Stimulated activated CD4-positive, alpha-beta T cell treated with anti-CD3 and anti-CD28 coated beads, Interleukin-15, amount 100 ng/mL, for 24 hours (primary cell): ENCODE measurements at regions not wholly inside any gene's neighbourhood (a gene's known extent, or its start where the extent isn't known, plus 50 kb on each side); places are given as distances from the start of the nearest gene placed in this dataset.

Source experiments
- DNase-seq: peaks from one replicate; pipeline ENCODE4 v3.0.0-alpha.2; 2020

GRCh38 chr13:39859898-39860297 lies 204.4 kb downstream of the COG6 start:
- DNase-seq: no peak

DNA sequence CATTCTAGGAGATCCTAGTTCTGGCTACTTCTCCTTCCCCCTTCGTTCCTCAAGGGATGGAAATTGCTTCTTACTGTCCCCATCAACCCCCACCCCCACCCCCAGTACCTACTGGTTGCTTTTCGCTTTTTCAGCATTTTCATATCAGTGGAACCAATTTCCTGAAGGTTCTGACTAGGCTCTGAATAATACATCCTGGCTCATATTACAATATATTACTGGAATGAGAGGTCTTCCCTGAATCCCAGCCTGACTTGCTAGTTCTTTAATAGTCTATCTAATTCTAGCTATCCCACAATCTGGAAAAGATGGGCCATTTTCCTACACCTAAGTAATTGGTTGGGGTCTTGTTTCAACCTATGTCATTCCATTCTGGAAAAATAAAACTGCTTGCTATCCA lies 207.4 kb downstream of the COG6 start:
- DNase-seq: no peak

DNA sequence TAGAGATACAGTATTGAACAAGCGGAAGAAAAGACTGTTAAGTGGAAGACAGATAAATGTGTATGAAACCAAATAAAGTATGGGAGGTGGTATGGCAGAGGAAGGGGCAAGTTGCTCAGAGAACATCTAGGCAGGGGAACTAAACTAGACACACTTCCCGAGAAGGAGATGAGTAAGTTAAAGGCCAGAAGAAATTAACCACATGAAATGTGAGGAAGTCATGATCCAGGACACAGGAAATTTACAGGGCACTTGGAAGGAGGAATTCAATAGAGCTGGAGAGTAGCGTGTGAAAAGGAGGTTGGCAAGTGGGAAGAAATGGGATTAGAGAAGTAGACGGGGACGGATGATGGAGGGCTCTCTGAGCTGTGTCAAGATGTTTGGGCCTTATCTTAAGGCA lies 208.8 kb downstream of the COG6 start:
- DNase-seq: no peak

GRCh38 chr13:39866722-39867121 lies 211.3 kb downstream of the COG6 start:
- no peak for DNase-seq

DNA sequence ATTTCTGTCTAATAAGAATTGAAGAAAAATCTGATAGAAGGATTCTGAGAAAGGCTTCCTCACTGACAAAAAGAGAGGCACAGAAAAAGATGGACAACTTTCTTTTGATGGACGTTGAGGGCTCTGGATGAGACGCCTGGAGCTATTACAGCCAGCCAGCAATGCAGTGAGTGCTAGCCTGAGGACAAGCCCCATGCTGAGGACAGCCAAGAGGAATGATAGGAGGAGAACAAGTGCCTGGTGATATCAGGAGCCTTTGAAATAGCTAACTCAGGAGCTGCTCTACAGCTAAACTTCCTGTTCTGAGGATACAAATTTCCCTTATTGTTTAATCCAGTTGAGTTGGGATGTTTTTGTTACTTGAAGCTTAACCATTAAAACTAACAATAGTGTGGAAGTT lies 212.3 kb downstream of the COG6 start:
- DNase-seq: no peak

DNA sequence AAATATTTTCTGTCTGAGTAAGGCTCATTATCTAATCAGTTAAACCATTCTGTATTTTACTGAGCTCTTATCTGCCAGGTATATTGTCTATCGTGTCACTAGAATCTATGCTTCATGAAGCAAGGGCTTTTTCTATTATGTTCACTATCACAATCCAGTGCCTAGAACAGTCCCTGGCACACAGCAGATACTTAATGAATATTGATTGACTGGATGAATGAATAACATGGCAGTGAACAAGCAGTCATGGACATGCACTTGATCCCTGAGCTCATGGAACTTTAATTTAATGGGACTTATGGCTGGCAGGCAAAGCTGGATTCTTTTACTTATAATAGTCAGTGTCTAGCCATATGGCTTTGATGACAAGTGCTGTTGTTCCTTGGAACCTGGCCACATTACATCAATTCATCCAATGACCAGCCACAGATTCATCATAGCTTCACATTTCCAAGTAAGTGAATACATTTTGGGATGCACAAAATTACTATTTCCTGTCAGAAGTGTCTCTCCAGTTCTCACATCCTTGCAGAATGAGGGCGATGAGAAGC lies 214.8 kb downstream of the COG6 start:
- no peak for DNase-seq

DNA sequence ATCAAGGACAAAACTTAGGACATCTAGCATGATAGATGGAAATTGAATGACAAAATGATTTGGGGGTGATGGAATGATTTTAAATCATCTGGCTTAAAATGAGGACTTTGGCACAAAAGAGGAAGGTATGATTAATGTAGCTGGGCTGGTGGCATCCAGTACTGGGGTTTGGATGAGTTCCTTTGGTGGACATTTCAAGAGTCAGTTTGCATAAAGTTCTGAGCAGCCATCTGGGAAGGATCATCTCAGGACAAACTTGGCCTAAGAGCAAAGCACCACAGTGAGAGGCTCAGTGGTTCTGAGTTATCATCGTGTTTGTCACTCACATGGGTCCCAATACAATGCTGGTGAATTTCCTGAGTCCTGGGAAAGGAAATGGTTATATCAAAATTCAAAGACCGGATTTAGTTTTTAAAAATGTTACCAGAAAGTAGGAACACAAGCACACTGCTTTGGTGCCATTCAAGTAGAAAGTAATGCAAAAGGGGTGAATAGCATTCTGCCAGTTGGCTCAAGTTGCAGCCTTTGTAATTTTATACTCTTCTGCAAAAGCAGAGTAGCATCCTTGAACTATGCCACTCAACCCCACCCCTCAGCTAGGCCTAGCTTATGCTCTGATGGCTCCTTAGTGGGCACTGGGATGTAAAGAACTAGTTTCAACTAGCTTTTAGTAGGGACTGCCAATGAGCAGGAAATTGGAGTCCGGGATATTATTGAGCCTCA lies 219.0 kb downstream of the COG6 start:
- no peak for DNase-seq

GRCh38 chr13:39875111-39875987 lies 219.9 kb downstream of the COG6 start:
- no peak for DNase-seq

DNA sequence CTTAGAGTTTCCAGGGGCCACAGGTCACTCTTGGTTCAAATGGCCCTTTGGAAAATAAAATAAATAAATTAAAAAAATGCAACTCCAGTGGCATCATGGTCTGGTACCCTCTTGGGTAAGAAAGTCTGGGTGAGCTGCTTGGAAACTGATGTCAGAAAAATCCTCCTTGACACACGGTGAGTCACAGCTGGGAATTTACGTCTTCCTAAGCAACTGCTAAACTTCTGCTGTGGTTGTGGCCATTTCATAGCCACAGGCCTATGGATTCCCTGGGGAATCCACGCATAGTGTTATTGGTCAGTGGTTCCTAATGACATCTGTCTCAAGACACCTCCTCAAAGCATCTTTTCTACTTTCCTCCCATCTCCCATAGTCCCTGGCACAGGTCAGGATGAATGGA lies 220.8 kb downstream of the COG6 start:
- no peak for DNase-seq

GRCh38 chr13:39877134-39877533 lies 221.7 kb downstream of the COG6 start:
- no peak for DNase-seq

GRCh38 chr13:39879286-39880035 lies 224.0 kb downstream of the COG6 start:
- DNase-seq: no peak

DNA sequence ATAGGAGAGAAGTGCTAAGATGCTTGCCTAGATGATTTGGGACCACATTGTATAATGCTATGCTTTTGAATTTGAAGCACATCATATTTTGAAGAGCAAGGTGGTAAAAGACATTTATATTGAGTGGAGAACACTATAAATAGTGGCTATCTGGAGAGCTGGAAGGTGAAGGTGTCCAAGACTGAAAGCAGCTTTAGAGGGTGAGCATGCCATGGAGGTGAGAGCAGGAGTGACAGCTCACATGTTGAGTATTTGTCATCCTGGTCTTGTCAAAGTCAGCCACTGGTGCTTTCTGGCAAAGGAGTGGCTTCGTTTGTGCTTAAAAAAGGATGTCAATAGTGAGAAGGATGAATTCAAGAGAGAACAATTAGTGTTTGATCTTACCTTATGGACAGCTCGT lies 225.9 kb downstream of the COG6 start:
- no peak for DNase-seq

DNA sequence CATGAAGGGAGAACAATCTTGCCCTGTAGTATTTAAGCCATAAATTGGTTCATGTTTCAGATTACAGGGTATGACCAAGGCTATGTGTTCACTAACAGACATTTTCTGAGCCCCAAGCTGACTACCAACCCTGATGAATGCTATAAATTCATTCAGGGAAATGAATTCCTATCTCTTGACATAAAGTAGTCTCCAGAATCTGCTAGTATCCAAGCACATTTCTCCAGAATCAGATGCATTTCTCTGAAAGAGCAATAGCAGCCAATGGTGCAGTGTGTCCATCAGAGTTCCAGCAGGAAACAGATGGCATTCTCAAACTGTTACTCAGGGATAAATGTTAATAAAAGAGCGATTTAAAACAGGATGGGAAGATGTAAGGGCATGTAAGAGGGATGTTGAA lies 226.4 kb downstream of the COG6 start:
- DNase-seq: no peak

GRCh38 chr13:39884166-39884565 lies 228.7 kb downstream of the COG6 start:
- DNase-seq: no peak

GRCh38 chr13:39886336-39886735 lies 230.9 kb downstream of the COG6 start:
- no peak for DNase-seq

- no peak for DNase-seq
Measured at GRCh38 chr13:39887387-39887786, 231.9 kb downstream of the COG6 start.

GRCh38 chr13:39888865-39889810 lies 233.7 kb downstream of the COG6 start:
- DNase-seq: no peak

DNA sequence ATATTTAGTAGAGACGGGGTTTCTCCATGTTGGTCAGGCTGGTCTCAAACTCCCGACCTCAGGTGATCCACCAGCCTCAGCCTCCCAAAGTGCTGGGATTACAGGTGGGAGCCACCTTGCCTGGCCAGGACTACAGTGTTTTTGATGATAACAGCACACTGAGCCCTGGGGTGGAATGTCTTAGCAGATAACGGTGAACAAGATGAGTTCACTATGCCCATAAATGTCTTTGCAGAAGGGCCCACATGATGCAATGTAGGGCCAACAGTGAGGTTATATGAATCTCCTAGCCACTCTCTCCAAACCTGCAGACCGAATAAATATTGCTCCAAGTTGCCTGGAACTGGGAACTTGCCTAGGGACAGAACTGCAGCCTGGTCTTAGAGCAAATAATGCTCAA lies 235.1 kb downstream of the COG6 start:
- DNase-seq: no peak

DNA sequence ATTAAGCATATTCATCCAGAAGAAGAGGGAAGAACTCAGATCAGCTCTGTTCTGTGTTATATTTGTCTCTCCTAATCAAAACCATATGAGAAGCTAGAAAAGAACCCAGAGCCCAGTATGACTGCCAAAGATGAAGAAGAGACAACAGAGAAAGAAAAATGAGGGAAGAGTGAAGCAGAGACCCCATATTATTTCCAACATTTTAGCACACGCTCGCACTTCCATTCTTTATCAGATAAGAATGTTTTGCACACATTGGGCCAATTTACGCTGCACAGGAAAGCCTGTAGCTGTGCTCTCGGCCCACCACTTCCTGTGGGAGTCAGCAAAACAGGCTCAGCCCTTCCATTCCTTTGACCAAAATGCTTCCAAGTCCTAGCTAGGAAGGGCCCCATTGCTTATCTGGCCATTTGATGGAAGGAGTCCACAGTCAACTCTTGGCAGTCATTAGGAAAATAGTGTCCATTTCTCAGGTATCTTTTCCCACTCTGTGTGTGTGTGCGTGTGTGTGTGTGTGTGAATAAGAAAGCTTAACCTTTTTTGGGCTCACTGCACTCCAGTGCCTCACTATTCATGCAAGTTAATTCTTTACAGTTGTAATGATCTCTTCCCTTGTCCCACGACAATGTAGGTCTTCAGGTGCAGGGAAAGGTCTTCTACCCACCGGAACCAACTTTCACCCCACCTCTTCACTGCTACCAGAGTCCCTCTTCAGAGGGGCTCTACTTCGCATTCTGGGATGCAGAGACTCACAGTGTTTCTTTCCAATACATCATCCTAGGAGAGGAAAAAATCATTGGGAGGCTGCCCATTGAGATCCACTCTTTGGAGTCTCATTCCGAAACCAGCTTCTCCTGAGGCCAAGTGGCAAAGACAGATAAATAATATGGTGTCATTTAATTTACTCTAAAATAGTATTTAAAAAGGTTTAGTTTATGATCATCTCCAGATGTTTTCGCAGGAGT lies 237.5 kb downstream of the COG6 start:
- DNase-seq: peak; percentile 52

DNA sequence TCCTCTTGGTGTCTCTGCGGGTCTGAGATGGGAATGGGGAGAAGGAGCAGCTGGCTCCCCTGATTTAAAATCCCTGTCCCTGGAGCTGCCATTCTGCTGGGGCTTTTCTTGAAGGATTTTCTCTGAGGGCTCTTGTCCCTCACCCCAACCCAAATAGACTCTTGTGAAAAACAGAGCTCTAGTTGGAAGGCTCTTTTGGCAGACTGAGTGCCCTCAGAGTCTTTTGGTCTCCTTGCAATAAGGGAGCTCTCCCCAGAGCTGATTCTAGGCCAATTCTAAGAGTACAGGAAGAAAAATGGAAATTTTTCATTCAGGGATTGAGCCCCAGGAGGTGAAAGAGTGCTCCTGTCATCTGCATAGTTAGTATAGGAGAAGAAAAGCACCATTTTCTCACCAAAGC lies 238.3 kb downstream of the COG6 start:
- DNase-seq: no peak

- DNase-seq: no peak
Measured at GRCh38 chr13:39894586-39894985, 239.1 kb downstream of the COG6 start.
